Effector memory CD4-positive, alpha-beta T cell (primary cell): ENCODE measurements at regions not wholly inside any gene's neighbourhood (a gene's known extent, or its start where the extent isn't known, plus 50 kb on each side); places are given as distances from the start of the nearest gene placed in this dataset.

Experiments used
- DNase-seq, 3 donors: peaks; one replicate each; pipeline ENCODE4 v3.0.0-alpha.2; 2020
- H3K27ac ChIP-seq: 2 replicates; pipeline ENCODE4 v1.7.0; 2013; ENCODE audit warnings: mild to moderate bottlenecking, low read length, moderate library complexity; ENCODE audit not compliant: insufficient read depth, poor library complexity, severe bottlenecking
- H3K27me3 ChIP-seq: replicated peaks from 2 replicates; pipeline ENCODE4 v1.7.0; 2013; ENCODE audit warnings: mild to moderate bottlenecking, low read length; ENCODE audit not compliant: insufficient read depth, control insufficient read depth, poor library complexity, severe bottlenecking
- H3K36me3 ChIP-seq: 2 replicates; pipeline ENCODE4 v1.7.0; 2013; ENCODE audit warnings: mild to moderate bottlenecking, low read length, moderate library complexity; ENCODE audit not compliant: control insufficient read depth, insufficient read depth
- H3K4me1 ChIP-seq: 2 replicates; pipeline ENCODE4 v1.7.0; 2013; ENCODE audit warnings: low read length, mild to moderate bottlenecking; ENCODE audit not compliant: control insufficient read depth, insufficient read depth, poor library complexity, severe bottlenecking
- H3K4me3 ChIP-seq: 2 replicates; pipeline ENCODE4 v1.7.0; 2013; ENCODE audit warnings: low read length, low read depth, mild to moderate bottlenecking; ENCODE audit not compliant: insufficient read depth, poor library complexity, severe bottlenecking
- H3K9me3 ChIP-seq: 2 replicates; pipeline ENCODE4 v1.7.0; 2013; ENCODE audit warnings: mild to moderate bottlenecking, low read length, moderate library complexity; ENCODE audit not compliant: control insufficient read depth

DNA sequence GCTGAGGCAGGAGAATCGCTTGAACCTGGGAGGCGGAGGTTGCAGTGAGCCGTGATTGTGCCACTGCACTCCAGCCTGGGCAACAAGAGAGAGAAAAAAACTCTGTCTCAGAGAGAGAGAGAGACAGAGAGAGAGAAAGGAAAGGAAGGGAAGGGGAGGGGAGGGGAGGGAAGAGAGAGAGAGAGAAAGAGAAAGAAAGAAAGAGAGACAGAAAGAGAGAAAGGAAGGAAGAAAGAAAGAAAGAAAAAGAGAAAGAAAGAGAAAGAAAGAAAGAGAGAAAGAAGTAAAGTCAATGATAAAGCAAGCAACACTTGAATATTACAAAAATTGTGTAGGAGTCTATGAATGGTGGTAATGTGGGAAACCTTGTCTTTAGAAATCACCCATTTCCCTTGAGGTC is 133.6 kb upstream of the MSX2 start:
- Histone ChIP-seq H3K27ac (no peak overlapping the region), H3K4me1 (no peaks in the 10 kb centered on the region), H3K36me3 (no peaks in the 10 kb centered on the region), H3K9me3 (no peaks in the 10 kb centered on the region), H3K4me3 (no peak overlapping the region), H3K27me3 (no peaks in the 10 kb centered on the region)
- no peak for DNase-seq

DNA sequence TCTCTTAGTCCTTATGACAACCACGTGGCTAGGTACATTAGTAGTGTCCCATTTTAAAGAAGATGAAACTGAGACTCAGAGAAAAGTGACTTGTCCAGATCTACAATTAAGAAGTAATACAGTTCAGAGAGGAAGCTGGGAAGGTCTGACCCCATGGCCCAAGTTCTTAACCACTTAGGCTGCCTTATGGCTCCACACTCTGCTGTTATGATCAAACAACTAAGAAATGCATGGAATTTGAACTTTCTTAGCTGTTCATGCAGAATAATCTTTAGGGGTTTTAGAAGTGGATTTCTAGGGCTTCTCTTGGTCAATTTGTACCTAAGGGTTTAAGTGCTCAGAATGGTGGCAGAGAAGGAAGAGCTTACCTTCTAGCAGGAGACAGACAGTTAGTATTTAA is 128.0 kb upstream of the MSX2 start:
- Histone ChIP-seq H3K27me3 (no peaks in the 10 kb centered on the region), H3K9me3 (no peaks in the 10 kb centered on the region), H3K36me3 (no peaks in the 10 kb centered on the region), H3K27ac (no peak overlapping the region), H3K4me1 (peaks cover 4% of the 10 kb centered on the region), H3K4me3 (no peak overlapping the region)
- DNase-seq, result no peak

DNA sequence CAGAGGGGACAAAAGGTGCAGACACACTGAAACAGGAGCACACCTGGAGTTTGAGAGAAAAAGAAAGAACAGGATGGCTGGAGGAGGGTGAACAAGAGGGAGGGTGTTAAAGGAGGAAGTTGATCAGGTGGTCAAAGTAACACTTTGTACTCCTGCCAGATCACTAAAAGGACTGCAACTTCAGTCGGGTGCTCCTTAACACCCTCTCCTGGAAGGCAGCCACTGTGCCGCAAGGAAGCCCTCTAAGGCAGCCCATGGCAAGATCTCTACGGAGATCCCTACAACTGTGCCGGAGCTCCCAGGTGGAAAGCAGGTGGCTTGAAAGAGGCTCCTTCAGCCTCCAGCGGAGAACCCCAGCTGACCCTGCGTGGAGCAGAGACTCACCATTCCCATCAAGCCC is 124.4 kb upstream of the MSX2 start:
- Histone ChIP-seq H3K4me3 (no peak overlapping the region), H3K4me1 (peaks cover 4% of the 10 kb centered on the region), H3K9me3 (no peaks in the 10 kb centered on the region), H3K27ac (no peak overlapping the region), H3K27me3 (no peaks in the 10 kb centered on the region), H3K36me3 (no peaks in the 10 kb centered on the region)
- no peak for DNase-seq

DNA sequence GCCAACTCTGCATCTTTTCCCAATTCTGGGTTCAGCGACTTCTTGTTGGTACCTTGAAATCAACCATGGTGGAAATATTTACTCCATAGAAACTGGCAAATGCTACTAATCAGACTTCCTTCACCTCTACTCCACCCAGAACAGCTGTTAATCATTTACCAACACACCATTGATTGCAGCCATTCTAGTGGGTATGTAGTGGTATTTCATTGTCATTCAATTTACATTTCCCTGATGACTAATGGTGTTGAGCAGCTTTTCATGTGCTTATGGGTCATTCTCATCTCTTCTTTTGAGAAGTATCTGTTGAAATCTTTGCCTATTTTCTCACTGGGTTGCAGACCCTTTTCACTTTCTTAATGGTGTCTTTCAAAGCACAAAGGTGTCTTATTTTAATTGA is 122.4 kb upstream of the MSX2 start:
- Histone ChIP-seq H3K4me3 (no peak overlapping the region), H3K9me3 (no peaks in the 10 kb centered on the region), H3K27me3 (no peaks in the 10 kb centered on the region), H3K27ac (no peak overlapping the region), H3K4me1 (peaks cover 4% of the 10 kb centered on the region), H3K36me3 (no peaks in the 10 kb centered on the region)
- DNase-seq, result no peak

DNA sequence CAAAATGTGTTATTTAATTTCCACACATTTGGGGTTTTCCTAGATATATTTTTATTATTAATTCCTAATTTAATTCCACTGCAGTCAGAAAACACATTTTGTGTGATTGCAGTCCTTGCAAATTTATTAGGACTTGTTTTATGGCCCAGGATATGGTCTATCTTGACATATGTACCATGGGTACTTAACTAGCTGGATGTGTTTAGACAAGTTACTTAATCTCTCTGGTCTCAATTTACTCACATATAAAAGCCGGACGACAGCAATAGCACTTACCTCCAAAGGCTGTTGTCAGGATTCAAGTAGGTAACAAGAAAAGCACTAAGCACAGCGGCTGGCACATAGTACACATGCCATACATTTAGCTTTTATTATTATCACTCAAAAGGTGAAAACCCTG is 118.2 kb upstream of the MSX2 start:
- H3K4me1 ChIP-seq, result no peaks in the 10 kb centered on the region
- no peaks in the 10 kb centered on the region for H3K36me3 ChIP-seq
- H3K4me3 ChIP-seq, result no peak overlapping the region
- no peaks in the 10 kb centered on the region for H3K9me3 ChIP-seq
- no peak overlapping the region for H3K27ac ChIP-seq
- no peaks in the 10 kb centered on the region for H3K27me3 ChIP-seq
- DNase-seq, result no peak

DNA sequence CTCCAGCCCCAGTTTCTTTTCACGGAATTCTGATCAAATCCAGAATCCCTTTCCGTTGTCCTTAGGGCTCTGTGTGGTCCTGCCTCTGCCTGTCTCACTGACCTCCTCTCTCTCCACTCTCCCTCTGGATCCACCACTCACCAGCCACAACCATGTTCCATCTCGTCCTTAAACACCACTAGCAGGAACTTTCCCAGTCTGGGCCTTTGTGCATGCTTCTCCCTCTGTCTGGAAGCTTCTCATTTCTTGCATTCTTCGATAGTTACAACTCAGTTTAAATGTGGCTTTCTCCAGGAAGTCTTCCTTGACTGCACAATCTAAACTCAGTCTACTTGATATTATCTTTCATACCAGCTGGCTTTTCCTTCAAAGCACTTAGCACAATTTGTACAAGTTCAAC is 117.7 kb upstream of the MSX2 start:
- Histone ChIP-seq H3K4me3 (no peak overlapping the region), H3K9me3 (no peaks in the 10 kb centered on the region), H3K36me3 (no peaks in the 10 kb centered on the region), H3K27ac (no peak overlapping the region), H3K4me1 (no peaks in the 10 kb centered on the region), H3K27me3 (no peaks in the 10 kb centered on the region)
- DNase-seq, result no peak

DNA sequence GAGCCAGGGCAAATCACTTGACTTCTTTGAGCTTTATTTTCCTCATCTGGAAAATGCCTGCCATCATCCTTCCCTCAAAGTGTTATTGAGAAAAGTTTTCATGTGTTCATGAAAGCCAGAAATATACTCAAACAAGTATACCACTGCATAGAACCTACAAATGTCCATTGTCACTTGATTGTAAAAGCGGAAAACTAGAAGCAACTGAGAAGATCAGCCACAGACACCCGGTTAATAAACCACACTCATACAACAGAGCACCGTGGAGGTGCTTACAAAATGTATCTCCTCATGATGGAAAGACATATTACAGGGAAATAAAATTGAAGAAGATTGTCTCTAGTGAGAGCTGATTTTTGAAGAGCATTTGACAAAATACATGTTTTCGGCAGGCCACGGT is 117.2 kb upstream of the MSX2 start:
- H3K9me3 ChIP-seq, result no peaks in the 10 kb centered on the region
- no peak for DNase-seq
- no peaks in the 10 kb centered on the region for H3K27me3 ChIP-seq
- H3K4me3 ChIP-seq, result no peak overlapping the region
- H3K27ac ChIP-seq, result no peak overlapping the region
- H3K4me1 ChIP-seq, result no peaks in the 10 kb centered on the region
- H3K36me3 ChIP-seq, result no peaks in the 10 kb centered on the region

DNA sequence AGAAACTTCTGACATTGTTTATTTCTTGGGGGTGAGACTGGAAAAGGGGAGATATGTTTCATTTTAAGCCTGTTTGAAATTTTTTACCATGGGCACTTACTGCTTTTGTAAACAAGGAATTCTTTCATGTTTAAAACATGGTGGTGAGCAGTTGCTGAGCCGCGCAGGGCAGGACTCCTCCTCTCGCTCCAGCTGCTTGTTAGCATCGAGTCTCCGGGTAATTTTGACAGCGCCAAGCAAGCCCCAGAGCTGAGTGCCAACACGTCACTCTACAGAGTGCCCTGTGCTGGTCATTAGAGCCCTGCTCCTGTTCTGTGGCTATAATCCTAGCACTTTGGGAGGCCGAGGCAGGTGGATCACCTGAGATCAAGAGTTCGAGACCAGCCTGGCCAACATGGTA is 116.5 kb upstream of the MSX2 start:
- H3K27ac ChIP-seq, result no peak overlapping the region

DNA sequence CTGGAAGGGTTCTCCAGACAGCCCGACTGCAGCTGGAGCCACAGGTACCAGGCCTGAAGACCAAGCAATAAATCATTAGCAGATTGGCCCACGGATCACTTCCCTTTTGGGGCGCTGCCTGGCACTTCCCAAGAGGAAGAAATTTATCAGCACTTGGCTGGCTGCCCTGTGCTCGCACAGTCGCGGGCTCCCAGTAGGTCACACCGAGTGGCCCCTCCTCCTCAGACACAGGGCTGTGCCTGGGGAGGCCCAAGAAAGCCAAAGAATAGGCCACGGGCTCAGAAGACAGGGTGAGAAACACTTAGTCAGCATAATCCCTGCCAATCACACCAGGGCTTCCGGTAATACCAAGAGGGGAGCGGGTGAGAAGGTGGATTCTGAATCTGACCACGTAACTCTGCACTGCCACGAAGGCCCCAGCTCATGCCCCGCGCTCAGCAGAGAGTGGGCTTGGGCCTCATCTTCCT is 115.7 kb upstream of the MSX2 start:
- no peaks in the 10 kb centered on the region for H3K4me1 ChIP-seq
- no peaks in the 10 kb centered on the region for H3K27me3 ChIP-seq
- no peaks in the 10 kb centered on the region for H3K9me3 ChIP-seq
- H3K27ac ChIP-seq, result no peak overlapping the region
- no peak for DNase-seq
- H3K36me3 ChIP-seq, result no peaks in the 10 kb centered on the region
- no peak overlapping the region for H3K4me3 ChIP-seq

More for the DNA sequence above, 116.5 kb upstream of the MSX2 start:
- Histone ChIP-seq H3K9me3 (no peaks in the 10 kb centered on the region), H3K27me3 (no peaks in the 10 kb centered on the region), H3K4me3 (no peak overlapping the region), H3K4me1 (no peaks in the 10 kb centered on the region), H3K36me3 (no peaks in the 10 kb centered on the region)
- DNase-seq, result no peak

DNA sequence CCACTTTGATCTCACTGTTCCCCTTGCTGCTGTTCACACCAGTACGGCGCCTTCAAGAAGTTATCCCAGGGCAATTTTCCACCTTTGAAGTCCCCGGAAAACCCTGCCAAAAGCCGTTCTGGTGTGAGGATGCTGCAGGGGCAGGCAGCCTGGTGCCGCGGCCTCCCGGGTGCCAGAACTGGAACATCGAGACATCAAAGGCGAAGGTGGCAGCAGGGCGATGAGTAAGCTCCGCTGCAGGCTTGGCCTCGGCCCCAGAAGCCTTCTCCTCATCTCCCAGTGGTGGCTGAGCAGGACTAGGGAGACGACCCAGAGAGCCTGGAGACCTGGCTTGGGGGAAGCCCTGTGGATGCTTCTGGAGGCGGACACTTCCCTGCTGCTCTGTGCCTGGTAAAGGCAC is 115.3 kb upstream of the MSX2 start:
- no peaks in the 10 kb centered on the region for H3K9me3 ChIP-seq
- H3K4me3 ChIP-seq, result no peak overlapping the region
- DNase-seq, result no peak
- H3K27ac ChIP-seq, result no peak overlapping the region
- no peaks in the 10 kb centered on the region for H3K4me1 ChIP-seq
- no peaks in the 10 kb centered on the region for H3K36me3 ChIP-seq
- H3K27me3 ChIP-seq, result no peaks in the 10 kb centered on the region

DNA sequence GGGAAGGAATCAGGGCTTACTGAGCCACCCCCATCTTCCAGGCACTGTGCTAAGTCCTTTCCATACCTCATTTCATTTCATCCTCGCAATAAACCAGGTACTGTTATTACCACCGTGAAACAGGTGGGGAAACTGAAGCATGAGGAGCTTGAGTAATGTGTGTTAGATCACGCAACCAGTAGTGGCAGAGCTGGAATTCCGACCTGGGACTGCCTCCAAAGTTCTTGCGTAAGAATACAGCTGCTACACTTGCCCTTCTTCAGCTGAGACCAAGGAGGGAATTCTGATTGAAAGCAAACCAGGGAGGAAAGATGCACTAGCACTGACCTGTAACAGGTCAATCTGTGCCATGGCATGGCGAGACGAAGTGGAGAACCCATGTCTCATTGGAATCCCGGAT is 113.4 kb upstream of the MSX2 start:
- no peak for DNase-seq
- Histone ChIP-seq H3K9me3 (no peaks in the 10 kb centered on the region), H3K4me1 (no peaks in the 10 kb centered on the region), H3K27ac (no peak overlapping the region), H3K4me3 (no peak overlapping the region), H3K27me3 (no peaks in the 10 kb centered on the region), H3K36me3 (no peaks in the 10 kb centered on the region)
